ENCODE measurements at regions not wholly inside any gene's neighbourhood (a gene's known extent, or its start where the extent isn't known, plus 50 kb on each side); places are given as distances from the start of the nearest gene placed in this dataset.

DNA sequence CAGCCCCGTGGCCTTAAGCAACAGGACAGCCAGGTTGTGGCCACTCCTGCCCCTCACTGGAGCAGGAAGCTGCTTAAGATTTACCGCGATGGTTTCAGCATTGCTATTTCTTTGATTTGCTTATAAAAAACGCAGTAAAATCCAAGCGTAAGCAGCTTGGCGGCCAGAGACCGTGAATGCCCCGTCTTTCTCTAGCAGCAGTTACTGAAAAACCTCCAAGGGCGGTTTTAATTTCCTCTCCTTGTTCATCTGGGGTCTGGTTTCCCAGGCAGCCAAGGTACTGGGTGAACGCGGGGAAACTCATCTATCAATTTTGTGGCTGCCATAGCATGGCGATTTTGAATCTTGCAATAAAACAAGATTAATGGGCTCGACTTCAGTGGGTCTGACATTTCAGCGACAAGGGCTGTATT, 130.3 kb downstream of the MINAR1 start:
- TF ChIP-seq, protein P1, sequence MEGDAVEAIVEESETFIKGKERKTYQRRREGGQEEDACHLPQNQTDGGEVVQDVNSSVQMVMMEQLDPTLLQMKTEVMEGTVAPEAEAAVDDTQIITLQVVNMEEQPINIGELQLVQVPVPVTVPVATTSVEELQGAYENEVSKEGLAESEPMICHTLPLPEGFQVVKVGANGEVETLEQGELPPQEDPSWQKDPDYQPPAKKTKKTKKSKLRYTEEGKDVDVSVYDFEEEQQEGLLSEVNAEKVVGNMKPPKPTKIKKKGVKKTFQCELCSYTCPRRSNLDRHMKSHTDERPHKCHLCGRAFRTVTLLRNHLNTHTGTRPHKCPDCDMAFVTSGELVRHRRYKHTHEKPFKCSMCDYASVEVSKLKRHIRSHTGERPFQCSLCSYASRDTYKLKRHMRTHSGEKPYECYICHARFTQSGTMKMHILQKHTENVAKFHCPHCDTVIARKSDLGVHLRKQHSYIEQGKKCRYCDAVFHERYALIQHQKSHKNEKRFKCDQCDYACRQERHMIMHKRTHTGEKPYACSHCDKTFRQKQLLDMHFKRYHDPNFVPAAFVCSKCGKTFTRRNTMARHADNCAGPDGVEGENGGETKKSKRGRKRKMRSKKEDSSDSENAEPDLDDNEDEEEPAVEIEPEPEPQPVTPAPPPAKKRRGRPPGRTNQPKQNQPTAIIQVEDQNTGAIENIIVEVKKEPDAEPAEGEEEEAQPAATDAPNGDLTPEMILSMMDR (IDR thresholded peaks at IDR 0.05), result no peak
- TF ChIP-seq POLR2A (IDR thresholded peaks at IDR 0.05), result no peak
